ENCODE measurements at regions not wholly inside any gene's neighbourhood (a gene's known extent, or its start where the extent isn't known, plus 50 kb on each side); places are given as distances from the start of the nearest gene placed in this dataset.

DNA sequence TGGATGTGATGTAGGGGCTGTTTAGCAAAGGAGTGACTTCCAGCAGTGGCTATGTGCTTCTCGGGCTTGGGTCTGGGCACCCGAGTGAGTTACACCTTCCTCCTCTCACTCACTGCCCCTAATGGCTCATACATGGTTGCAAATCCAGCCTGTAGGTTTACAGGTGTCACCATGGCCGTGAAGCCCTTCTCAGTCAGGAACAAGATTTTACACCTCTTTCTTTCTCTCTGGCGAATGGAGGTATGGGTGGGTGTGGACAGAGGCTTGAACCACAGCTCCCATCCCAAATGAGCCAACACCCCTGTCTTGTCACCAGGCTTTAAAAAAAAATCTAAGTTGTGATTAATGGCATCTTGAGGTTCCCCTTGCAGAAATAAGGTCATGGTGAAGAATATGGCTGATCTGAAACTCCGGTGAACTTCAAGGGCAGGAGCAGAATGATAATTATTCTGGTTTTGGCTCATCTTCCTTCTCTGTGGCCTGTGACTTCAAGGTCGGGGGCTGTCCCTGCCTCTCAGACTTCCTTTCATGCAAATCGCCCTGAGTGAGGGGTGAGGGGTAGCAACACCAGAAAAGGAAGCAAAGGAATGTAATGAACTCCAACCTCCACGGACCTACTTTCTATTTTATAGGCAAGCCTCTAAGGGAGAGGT, 331.2 kb downstream of the MAF start:
- H3K9me3 Mint-ChIP-seq = no peaks in the 10 kb centered on the region
- H3K27me3 Mint-ChIP-seq = peaks cover 38% of the 10 kb centered on the region
- H3K4me1 Mint-ChIP-seq (ENCODE audit: low read depth) = peaks cover 86% of the 10 kb centered on the region
- H3K27ac Mint-ChIP-seq = peak overlapping the region; percentile 89
- no peaks in the 10 kb centered on the region for H3K36me3 Mint-ChIP-seq (ENCODE audit: low read depth)
- H3K4me3 Mint-ChIP-seq = peak overlapping the region; percentile 47

DNA sequence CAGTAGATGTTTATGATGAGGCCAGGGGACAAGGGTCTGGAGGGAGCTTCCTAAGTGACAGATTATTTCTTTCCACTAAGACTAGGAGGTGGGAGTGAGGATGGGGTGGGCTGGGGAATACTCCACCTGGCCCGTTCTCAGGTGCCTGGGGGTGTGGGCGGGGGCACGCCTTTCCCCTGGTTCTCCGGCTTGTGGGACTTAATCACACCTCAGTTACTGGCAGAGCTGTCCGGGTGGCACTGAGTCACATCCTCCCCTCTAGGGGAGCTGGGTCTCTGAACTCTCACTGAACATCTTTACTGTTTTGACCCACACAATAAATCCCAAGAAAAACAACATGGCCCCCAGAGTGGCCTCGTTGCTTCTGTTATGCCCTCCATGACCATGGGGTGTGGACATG, 332.8 kb downstream of the MAF start:
- peaks cover 90% of the 10 kb centered on the region for H3K4me1 Mint-ChIP-seq (ENCODE audit: low read depth)

DNA sequence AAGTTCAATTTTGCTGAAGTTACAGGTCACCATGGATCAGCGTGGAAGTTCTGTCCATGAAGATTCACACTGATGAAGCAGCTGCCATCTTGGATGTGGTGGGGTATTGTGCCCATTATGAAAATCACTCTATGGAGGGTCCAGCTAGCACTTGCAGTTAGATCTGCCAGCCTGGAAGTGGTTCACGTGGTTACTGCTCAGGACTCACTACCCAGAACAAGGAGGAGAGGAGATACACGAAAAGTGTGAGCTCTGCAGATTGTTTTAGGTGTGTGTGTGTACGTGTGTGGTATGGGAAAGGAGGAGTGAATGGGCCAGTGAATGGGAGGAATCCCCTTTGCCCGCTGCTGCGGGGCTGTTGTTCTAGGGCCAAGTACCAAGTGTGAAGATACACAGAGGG, 333.4 kb downstream of the MAF start:
- H3K9me3 Mint-ChIP-seq = no peaks in the 10 kb centered on the region

More for the DNA sequence above, 332.8 kb downstream of the MAF start:
- Mint-ChIP-seq H3K4me3 (peak overlapping the region; percentile 40), H3K27me3 (peaks cover 45% of the 10 kb centered on the region), H3K9me3 (no peaks in the 10 kb centered on the region), H3K27ac (peak overlapping the region; percentile 69), H3K36me3 (ENCODE audit: low read depth) (no peaks in the 10 kb centered on the region)

DNA sequence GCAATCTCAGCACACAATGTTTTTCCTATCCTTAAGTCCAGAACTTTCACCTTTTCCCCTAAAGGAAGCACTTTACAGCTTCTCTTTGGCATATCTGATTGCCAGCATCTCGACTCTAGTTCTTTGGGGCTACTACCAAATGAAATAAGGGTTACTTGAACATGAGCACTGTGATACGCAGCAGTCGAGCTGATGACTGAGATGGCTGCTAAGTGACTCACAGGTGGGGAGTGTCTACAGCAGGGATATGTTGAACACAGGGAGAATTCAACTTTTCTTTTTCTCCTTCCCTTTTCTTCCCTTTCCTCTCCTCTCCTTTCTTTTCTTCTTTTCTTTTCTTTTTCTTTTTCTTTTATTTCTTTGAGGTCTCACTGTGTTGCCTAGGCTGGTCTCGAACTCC, 334.8 kb downstream of the MAF start:
- Mint-ChIP-seq H3K9me3 (no peaks in the 10 kb centered on the region), H3K36me3 (ENCODE audit: low read depth) (no peaks in the 10 kb centered on the region), H3K27ac (no peak overlapping the region), H3K4me1 (ENCODE audit: low read depth) (peaks cover 77% of the 10 kb centered on the region), H3K4me3 (no peak overlapping the region), H3K27me3 (peaks cover 53% of the 10 kb centered on the region)

More for the DNA sequence above, 333.4 kb downstream of the MAF start:
- H3K27ac Mint-ChIP-seq = peak overlapping the region; percentile 69
- H3K36me3 Mint-ChIP-seq (ENCODE audit: low read depth) = no peaks in the 10 kb centered on the region
- no peak overlapping the region for H3K4me3 Mint-ChIP-seq
- peaks cover 90% of the 10 kb centered on the region for H3K4me1 Mint-ChIP-seq (ENCODE audit: low read depth)
- H3K27me3 Mint-ChIP-seq = peaks cover 48% of the 10 kb centered on the region

DNA sequence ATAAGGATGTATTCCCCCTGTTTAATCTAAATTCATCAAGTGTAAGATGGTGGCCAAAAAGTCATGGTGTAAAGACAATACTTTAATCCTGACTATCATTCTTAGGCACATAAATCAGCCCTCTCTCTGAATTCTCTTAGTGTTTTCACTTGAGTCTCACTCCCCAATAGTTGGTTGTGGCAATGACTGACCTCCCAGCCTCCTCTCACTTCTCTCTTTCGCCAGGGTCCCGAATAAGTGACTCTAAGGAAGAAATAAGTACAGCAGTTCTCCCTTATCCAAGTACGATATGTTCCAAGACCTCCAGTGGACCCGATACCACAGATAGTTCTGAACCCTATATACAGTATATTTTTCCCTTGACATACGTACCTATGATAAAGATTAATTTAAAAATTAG, 335.3 kb downstream of the MAF start:
- H3K4me3 Mint-ChIP-seq = no peak overlapping the region
- no peak overlapping the region for H3K27ac Mint-ChIP-seq
- no peaks in the 10 kb centered on the region for H3K9me3 Mint-ChIP-seq
- peaks cover 55% of the 10 kb centered on the region for H3K27me3 Mint-ChIP-seq
- H3K4me1 Mint-ChIP-seq (ENCODE audit: low read depth) = peaks cover 72% of the 10 kb centered on the region
- H3K36me3 Mint-ChIP-seq (ENCODE audit: low read depth) = no peaks in the 10 kb centered on the region

DNA sequence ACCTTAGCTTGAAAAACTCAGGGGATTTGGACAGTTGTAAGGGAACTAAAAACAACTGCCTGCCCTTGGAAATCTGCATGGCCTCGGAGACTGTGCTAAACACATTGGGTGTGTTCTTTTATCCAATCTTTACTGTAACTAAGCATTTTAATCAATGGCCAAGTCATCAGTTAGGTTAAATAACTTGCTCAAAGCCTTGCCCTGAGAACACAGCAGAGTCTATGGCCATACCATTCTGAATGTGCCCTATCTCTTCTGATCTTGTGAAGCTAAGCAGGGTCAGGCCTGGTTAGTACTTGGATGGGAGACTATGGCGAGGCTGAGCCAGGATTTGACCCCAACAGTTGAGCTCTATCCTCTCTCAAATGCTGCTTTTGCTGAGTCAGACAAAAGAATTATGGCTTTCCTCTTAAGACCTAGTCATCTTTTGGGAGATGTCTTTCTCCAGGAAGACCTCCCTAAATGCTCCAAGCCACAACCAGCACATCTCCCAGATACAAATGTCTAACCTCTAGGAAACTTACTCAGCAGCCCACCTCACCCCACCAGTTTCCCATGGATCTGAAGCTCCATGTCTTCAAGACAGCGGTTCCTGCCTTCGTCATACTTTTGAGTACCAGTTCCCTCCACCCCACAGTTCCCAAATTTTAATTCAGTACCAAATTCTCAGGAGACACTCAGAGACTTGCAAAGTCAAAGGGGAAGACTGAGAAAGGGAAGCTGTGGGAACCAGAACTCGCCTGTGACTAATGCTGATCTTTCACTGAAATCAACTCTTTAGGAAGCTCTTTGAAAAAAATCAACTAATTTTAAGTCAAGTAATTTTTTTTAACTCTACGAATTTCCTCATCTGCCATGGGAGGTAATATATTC, 336.1 kb downstream of the MAF start:
- H3K9me3 Mint-ChIP-seq = no peaks in the 10 kb centered on the region

DNA sequence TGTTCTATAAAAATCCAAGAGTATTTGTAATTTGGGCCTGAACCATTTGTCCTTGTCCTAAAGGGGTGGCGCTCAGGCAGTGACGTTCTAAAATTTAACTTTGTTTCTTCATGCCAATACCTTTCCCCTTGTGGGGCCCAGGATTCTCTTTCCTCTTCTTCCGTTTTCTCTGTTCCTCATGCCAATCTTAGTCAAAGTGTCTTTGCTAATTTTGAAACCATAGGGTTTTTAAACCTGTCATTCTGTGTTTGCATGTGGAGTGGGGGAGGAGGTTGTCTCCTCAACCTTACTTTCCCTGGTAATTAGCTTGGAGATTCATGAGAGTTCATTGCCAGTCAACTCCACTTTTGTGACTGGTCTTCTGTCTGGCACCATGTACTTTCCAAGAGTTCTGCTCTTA, 337.1 kb downstream of the MAF start:
- Mint-ChIP-seq H3K4me3 (no peak overlapping the region), H3K36me3 (ENCODE audit: low read depth) (no peaks in the 10 kb centered on the region), H3K4me1 (ENCODE audit: low read depth) (peaks cover 54% of the 10 kb centered on the region), H3K9me3 (no peaks in the 10 kb centered on the region), H3K27ac (no peak overlapping the region), H3K27me3 (peaks cover 63% of the 10 kb centered on the region)

More for the DNA sequence above, 336.1 kb downstream of the MAF start:
- H3K27me3 Mint-ChIP-seq = peaks cover 58% of the 10 kb centered on the region
- no peaks in the 10 kb centered on the region for H3K36me3 Mint-ChIP-seq (ENCODE audit: low read depth)
- H3K4me1 Mint-ChIP-seq (ENCODE audit: low read depth) = peaks cover 65% of the 10 kb centered on the region
- H3K27ac Mint-ChIP-seq = no peak overlapping the region
- no peak overlapping the region for H3K4me3 Mint-ChIP-seq

All from stimulated activated naive CD8-positive, alpha-beta T cell treated with anti-CD3 and anti-CD28 coated beads, Interleukin-15, Interleukin-2, amounts not matched to agents 100 ng/mL and 50 ng/mL, for 24 hours (primary cell).